ENCODE measurements at regions not wholly inside any gene's neighbourhood (a gene's known extent, or its start where the extent isn't known, plus 50 kb on each side); places are given as distances from the start of the nearest gene placed in this dataset.
A peak's percentile ranks its signal among the peaks of the same experiment; 100 is the strongest.
"Not testable (repeated sequence)": the region's sequence is repeated elsewhere in the genome, so short reads cannot be mapped to it uniquely, and the experiment has no call there.

GRCh38 chr7:131634197-131634596 is 77.8 kb upstream of the PODXL start:
- DNase-seq (ENCODE audit: low spot score): not testable (repeated sequence)

- DNase-seq (ENCODE audit: low spot score): peak; percentile 76
Observed at GRCh38 chr7:131633342-131633843, 77.0 kb upstream of the PODXL start.

- DNase-seq (ENCODE audit: low spot score): no peak
Observed at GRCh38 chr7:131630427-131630826, 74.0 kb upstream of the PODXL start.

DNA sequence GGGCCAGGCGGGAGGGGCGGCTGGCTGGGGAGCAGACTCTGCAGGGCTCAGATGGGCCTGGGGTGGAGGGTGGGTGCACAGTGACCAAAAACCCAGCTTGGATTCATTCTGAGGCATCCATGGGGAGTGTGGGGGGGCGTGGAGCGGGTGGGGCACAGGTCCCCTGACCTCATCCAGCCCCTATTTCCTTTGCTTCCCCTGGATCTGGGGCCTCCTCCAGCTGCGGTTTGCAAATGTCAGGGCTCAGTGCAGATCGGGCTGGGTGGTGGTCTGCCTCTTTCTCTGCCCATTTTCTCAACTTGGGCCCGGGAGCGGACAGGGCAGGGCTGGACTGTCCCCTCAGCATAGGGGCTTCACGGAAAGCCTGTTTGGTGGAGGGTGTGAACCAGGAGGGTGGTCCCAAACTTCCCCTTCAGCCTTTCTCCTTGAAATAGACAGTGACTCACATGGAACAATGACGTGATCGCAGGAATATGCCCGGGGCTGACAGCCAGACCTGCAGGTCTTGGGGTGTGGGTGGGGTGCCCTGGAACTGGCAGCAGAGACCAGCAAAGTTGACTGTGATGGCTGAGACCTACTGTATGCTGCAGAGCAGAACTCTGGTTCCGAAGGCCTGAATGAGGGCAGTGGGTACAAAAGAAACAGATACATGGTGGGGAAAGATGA is 72.9 kb upstream of the PODXL start:
- peak; percentile 87 for DNase-seq (ENCODE audit: low spot score)

DNA sequence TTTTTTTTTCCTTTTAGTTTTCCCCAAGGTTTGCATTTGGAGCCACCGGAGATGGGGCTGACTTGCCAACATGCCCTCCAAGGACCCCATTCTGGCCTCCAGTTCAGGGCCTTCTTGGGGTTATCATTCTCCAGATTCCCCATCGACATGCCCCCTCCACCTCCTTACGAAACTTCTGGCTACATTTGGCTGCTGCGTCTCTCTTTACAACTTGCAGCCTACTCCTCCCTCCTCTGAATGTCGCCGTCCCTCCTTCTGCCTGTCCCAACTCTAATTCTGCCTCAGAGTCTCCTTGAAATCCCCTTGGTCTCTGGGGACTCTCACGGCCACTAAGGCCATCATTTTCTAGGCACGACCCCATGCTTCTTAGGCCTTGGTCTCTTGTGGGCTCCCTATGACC is 72.2 kb upstream of the PODXL start:
- peak; percentile 51 for DNase-seq (ENCODE audit: low spot score)

DNA sequence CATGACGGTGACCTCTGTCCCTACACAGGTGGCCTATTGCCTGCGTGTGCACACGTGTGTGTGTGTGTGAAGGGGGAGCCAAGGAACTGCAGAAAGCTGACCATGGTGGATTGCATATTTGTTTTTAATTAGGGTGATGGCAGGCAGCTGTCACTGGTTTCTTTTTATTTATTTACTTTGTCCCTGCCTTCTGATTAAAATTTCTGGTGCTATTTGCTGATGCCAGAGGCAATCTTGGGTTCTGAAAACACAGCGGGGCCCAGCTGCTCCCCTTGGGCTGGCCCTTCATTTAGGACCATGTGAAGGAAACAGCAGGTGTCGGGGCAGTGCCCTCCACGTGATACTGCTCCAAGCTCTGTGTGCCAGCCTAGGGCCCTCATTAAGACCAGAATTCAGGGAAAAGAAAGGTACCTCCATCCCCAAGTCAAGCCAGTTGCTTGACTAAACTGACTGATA is 71.3 kb upstream of the PODXL start:
- DNase-seq (ENCODE audit: low spot score): no peak

- DNase-seq (ENCODE audit: low spot score): no peak
Observed at GRCh38 chr7:131626643-131627042, 70.2 kb upstream of the PODXL start.

- peak; percentile 90 for DNase-seq (ENCODE audit: low spot score)
Observed at GRCh38 chr7:131625817-131626372, 69.5 kb upstream of the PODXL start.

- DNase-seq (ENCODE audit: low spot score): not testable (repeated sequence)
Observed at GRCh38 chr7:131625345-131625744, 68.9 kb upstream of the PODXL start.

DNA sequence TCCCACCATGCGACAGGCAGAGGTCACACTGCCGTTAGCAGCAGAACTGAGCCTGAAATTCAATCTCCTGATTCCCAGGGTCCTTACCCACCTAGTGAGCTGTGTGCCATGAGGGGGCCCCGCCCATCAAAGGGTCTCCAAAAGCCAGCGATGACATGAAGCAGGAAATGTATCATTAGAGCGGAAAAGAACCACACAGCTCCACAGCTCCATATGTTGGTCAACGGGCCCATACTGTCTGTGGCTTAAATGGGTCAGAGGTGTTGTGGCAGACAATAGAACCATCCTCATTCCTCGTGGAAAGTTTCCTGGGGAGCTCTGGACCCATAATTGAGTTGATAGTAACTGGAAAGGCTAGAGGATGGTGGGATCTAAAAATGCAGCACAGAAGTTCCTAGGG is 68.1 kb upstream of the PODXL start:
- no peak for DNase-seq (ENCODE audit: low spot score)

- DNase-seq (ENCODE audit: low spot score): no peak
Observed at GRCh38 chr7:131623154-131623553, 66.7 kb upstream of the PODXL start.

GRCh38 chr7:131621652-131622051 is 65.2 kb upstream of the PODXL start:
- DNase-seq (ENCODE audit: low spot score): no peak

- no peak for DNase-seq (ENCODE audit: low spot score)
Observed at GRCh38 chr7:131620673-131621609, 64.5 kb upstream of the PODXL start.

GRCh38 chr7:131619336-131620305 is 63.2 kb upstream of the PODXL start:
- DNase-seq (ENCODE audit: low spot score): no peak

- DNase-seq (ENCODE audit: low spot score): no peak
Observed at GRCh38 chr7:131618391-131618790, 62.0 kb upstream of the PODXL start.

DNA sequence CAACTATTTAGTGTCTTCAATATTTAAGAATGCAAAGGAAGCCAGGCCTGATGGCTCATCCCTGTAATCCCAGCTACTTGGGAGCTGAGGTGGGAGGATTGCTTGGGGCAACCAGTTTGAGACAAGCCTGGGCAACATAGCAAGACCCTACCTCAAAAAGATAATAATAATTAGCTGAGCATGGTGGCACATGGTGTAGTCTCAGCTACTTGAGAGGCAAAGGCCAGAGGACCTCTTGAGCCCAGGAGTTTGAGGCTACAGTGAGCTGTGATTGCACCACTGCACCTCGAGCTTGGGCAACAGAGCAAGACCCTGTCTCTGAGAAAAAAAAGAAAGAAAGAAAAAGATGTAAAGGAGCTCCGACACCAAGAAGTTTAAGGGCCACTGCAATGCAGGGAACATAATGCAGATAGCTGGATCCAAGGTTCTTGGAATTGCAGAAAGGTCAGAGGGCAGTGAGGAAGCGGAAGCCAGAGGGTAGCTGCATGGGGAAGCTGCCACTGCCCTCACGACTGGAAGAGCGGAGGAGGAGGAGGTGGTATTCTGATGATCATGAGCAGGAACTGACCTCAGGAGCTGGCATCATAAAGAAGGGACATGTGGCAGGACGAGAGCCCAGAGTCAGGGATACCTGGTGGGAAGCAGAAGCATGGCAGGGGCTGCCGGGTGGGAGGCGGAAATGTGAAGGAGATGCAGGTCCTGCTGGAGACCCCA is 60.2 kb upstream of the PODXL start:
- no peak for DNase-seq (ENCODE audit: low spot score)

DNA sequence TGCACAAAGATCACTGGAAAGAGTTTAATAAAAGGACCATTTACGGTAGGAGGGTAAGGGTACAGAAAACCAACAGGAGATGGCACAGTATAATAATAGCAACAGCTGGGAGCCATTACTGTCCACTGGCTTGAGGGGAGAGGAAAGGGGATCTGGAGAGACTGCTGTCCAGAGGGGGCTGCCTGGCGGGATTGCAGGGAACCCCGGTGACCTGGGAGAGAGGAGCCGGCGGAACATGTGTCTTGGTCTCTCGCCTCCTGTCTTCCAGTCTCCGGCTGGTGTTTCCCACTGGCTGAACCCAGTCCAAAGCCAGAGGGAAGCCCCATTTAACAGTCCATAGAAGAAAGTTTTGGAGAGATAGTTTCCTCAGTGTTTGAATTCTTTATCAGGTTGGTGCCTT is 57.5 kb upstream of the PODXL start:
- no peak for DNase-seq (ENCODE audit: low spot score)

DNA sequence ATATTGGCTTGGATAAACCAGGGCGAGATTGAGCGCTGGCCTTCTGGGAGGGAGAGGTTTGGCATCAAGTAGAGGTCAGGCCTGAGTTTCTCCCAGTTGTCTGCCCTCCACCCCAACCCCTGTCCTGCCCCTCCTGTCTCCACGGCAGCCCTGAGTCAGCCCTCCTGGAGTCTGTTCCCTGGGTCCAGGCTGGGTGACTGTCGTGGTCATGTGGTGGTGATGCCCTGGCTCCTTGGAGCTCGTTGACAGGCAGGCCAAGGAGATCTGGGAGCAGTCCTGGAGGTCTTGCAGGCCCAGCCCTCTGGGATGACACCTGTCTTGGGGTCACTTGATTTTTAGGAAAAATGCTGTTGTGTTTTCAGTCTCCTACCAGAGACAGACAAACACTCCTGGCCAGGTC is 53.6 kb upstream of the PODXL start:
- DNase-seq (ENCODE audit: low spot score): no peak

GRCh38 chr7:131608116-131608500 is 51.7 kb upstream of the PODXL start:
- no peak for DNase-seq (ENCODE audit: low spot score)

DNA sequence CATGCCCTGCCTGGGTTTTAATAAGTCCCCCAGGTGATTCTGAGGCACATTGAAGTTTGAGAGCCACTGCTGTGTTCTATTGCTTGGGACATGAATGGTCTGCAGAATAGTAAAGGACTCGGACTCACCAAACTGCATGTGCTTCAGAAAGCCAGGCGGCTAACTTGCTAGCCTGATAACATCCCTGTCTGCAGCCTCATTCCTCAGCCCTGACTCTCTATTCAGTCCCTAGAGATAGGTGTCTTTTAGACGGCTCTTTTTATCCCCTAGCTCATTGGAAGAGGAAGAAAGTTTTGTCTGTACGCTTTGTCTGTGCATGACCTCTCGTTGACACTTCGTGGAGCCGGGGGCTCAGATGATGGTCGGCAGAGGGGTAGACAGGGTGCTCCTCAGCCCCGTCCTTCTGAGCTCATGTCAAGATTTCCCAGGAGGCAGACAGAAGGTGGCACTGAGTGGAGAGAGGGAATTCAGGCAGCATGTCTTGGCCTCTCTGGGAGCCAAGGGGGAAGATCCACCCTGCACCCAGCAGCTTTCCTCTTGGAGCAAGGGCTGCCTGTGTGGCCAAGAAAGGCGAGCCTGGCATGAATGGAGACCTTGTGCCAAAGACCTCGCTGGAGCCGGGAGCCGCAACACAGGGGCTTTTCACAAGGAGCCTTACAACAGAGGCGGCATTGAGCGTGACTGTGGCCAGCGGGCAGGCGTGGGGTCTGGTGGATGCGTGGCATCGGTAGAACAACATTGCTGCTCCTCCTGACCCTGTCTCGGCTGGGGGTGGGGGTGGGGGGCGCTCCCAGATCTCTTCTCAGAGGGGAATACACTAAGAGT is 51.1 kb upstream of the PODXL start:
- DNase-seq (ENCODE audit: low spot score): no peak
